Astrocyte of the cerebellum (primary cell): ENCODE measurements at regions not wholly inside any gene's neighbourhood (a gene's known extent, or its start where the extent isn't known, plus 50 kb on each side); places are given as distances from the start of the nearest gene placed in this dataset.

Source experiments
- DNase-seq: peaks from one replicate; pipeline ENCODE4 v3.0.0-alpha.2; 2011; ENCODE audit warnings: low read depth
- H3K4me3 ChIP-seq: 2 replicates; pipeline ENCODE4 v1.5.1; 2011; ENCODE audit warnings: mild to moderate bottlenecking, low read depth, low read length, moderate library complexity
- in situ Hi-C: cut with HindIII; loops from 2 replicates; pipeline ENCODE4 v1.10.0; 2017; ENCODE audit warnings: low sequenced_read_pairs
- TF ChIP-seq, protein P1 (sequence below): IDR thresholded peaks from 2 replicates; pipeline ENCODE4 v1.5.1; 2012; ENCODE audit warnings: low read length, low read depth, moderate library complexity, mild to moderate bottlenecking; ENCODE audit errors: missing control alignments

DNA sequence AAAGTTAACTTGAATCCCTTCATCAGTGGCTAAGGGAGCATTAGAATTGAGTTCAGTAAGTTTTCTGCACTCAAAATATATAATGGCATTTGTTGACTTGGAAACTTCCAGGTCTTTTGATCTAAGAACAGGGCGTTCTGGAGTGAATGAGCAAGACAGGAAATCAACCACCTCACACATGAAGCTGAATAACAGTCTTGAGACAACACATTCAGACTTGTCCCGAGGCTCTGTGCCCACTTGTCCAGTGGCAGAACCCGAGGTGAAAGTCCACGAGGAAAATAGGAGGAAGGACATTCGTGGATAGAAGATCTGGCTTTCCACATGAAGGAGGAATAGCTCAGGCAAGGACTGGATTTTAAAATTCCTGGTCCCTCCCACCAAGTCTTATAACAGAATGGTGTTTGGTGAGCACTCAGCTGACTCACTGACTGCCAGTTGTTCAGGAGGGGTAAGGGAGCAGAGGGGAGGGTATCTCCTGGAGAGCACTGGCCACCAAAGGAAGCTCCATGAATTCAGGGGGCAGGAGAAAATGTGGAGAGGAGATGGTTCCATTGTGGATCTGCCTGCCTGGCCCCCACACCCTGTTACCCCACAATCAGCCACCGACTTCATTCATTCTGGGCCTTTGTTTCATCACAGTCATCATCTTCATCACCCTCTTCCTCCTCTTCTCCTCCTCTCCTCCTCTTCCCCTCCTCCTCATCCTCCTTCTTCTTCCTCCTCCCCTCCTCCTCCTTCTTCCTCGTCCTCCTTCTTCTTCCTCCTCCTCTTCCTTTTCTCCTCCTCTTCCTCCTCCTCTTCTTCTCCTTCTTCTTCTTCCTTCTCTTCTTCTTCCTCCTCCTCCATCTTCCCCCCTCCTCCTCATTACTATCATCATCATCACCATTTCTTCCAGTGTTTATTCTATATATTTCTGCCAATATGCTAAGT, 620.1 kb downstream of the MED13L start:
- no peak overlapping the region for H3K4me3 ChIP-seq
- in situ Hi-C loops, result no loop called here
- TF ChIP-seq, protein P1, sequence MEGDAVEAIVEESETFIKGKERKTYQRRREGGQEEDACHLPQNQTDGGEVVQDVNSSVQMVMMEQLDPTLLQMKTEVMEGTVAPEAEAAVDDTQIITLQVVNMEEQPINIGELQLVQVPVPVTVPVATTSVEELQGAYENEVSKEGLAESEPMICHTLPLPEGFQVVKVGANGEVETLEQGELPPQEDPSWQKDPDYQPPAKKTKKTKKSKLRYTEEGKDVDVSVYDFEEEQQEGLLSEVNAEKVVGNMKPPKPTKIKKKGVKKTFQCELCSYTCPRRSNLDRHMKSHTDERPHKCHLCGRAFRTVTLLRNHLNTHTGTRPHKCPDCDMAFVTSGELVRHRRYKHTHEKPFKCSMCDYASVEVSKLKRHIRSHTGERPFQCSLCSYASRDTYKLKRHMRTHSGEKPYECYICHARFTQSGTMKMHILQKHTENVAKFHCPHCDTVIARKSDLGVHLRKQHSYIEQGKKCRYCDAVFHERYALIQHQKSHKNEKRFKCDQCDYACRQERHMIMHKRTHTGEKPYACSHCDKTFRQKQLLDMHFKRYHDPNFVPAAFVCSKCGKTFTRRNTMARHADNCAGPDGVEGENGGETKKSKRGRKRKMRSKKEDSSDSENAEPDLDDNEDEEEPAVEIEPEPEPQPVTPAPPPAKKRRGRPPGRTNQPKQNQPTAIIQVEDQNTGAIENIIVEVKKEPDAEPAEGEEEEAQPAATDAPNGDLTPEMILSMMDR, result no peak
- no peak for DNase-seq

DNA sequence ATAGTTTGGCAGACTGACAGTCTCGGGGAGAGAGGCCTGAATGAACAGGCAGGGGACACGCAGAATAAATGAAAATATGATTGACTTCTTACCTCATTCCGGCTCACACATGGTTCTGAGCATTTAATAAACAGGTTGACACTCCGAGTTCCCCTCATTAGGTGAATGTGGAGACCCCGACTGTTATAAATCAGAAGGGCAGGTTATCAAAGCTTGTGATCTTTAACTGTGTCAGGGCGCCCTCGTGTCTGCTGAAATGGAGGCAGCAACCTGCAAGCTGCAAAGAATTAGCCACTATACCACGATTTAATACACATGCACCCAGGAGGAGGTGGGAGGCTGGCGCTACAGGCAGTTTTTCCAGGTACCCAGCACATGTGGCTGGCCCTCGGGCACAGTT, 627.5 kb downstream of the MED13L start:
- TF ChIP-seq, protein P1, result no peak
- DNase-seq, result no peak
- in situ Hi-C loops, result no loop called here
- no peak overlapping the region for H3K4me3 ChIP-seq

DNA sequence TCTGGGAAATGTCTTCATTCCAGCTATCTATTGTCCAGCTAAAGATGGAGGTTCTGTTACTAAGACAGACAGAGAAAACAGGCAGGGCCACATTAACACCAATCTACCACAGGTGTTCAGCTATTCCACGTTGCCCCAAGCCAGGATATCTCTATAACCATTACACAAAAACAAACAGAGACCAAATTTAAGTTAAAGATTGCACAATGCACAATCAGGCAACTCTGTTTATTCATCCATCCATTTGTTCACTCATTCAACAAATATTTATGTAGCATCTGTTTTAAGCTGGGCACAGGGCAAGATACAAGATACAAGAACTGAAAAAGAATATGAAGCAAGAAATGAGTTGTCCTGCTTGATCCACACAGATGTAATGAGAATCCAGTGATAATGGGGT, 629.0 kb downstream of the MED13L start:
- DNase-seq, result no peak
- in situ Hi-C loops, result no loop called here
- H3K4me3 ChIP-seq, result no peak overlapping the region
- TF ChIP-seq, protein P1, result no peak

DNA sequence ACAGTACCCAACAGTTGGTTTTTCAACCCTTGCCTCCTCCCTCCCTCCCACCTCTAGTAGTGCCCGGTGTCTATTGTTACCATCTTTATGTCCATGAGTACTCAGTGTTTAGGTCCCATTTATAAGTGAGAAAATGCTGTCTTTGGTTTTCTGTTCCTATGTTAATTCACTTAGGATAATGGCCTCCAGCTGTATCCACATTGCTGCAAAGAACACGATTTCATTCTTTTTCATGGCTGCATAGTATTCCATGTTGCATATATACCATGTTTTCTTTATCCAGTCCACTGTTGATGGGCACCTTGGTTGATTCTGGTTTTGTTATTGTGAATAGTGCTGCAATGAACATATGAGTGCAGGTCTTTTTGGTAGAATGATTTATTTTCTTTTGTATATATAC, 631.3 kb downstream of the MED13L start:
- in situ Hi-C loops, result no loop called here
- H3K4me3 ChIP-seq, result no peak overlapping the region
- DNase-seq, result no peak
- TF ChIP-seq, protein P1, result no peak

DNA sequence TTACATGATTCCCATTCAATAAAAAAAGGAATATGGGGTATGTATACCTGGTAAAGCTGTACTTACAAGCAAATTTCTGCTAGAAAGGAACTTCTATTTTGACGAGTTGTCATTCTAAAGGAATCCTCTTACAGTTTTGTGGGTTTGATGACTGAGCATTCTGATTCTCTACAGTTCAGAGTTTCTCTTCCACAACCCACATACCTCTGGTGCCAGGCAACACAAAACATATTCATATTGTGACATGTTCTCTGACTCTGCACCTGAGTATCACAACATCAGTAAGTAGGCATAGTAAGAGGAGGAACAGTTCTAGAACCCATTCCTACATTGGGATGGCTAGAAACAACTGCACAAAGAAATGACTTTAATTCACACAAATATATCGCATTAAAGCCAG, 636.6 kb downstream of the MED13L start:
- H3K4me3 ChIP-seq, result no peak overlapping the region
- TF ChIP-seq, protein P1, result no peak
- no peak for DNase-seq
- in situ Hi-C loops, result no loop called here

DNA sequence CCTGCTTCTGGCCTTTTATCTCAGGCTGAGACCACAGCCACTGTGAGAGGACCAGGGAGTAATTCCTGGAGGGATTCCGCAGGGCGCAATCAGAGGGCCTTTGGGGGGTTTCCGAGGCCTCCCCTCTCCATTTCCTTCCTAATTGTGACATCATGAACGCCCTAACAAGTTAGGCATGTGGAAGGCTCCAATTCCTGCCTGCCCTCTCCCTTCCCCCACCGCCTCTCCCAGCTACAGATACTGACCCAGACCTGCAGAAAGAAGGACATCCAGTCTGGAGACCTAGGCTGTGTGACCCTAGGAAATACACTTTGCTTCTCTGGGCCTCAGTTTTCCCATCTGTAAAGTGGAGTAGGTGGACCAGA, 637.9 kb downstream of the MED13L start:
- in situ Hi-C loops, result no loop called here
- H3K4me3 ChIP-seq, result no peak overlapping the region
- DNase-seq, result no peak
- TF ChIP-seq, protein P1, result no peak
